Bronchial epithelial cell (primary cell): ENCODE measurements at regions not wholly inside any gene's neighbourhood (a gene's known extent, or its start where the extent isn't known, plus 50 kb on each side); places are given as distances from the start of the nearest gene placed in this dataset.

Experiments
- DNase-seq: peaks from one replicate; pipeline ENCODE4 v3.0.0-alpha.2; 2010; ENCODE audit warnings: low read depth
- FAIRE-seq: peaks from 2 replicates; lab custom pipeline; 2011; peaks lifted over from hg19 to GRCh38; lab: Jason Lieb, UNC
- H3K27me3 ChIP-seq: 2 replicates; pipeline ENCODE4 v1.5.1; 2011; ENCODE audit warnings: low read length; ENCODE audit not compliant: control insufficient read depth, insufficient read depth
- H3K36me3 ChIP-seq: 2 replicates; pipeline ENCODE4 v1.5.1; 2011; ENCODE audit warnings: low read length; ENCODE audit not compliant: control insufficient read depth, insufficient read depth
- H3K4me3 ChIP-seq: 2 replicates; pipeline ENCODE4 v1.5.1; 2011; ENCODE audit warnings: mild to moderate bottlenecking, low read depth, low read length, control low read depth
- CTCF ChIP-seq: IDR thresholded peaks from 2 replicates; pipeline ENCODE4 v1.5.1; 2011; ENCODE audit warnings: mild to moderate bottlenecking, moderate library complexity, low read length, control low read depth, inconsistent platforms; ENCODE audit not compliant: insufficient read depth, severe bottlenecking

GRCh38 chr11:101182467-101182866 lies 52.9 kb upstream of the PGR start:
- no peak for TF ChIP-seq CTCF
- H3K36me3 ChIP-seq, result no peaks in the 10 kb centered on the region
- H3K4me3 ChIP-seq, result no peak overlapping the region
- FAIRE-seq (no peak), DNase-seq (no peak)
- no peaks in the 10 kb centered on the region for H3K27me3 ChIP-seq

GRCh38 chr11:101180481-101180880 lies 50.9 kb upstream of the PGR start:
- H3K4me3 ChIP-seq, result no peak overlapping the region
- H3K36me3 ChIP-seq, result no peaks in the 10 kb centered on the region
- no peaks in the 10 kb centered on the region for H3K27me3 ChIP-seq
- no peak for DNase-seq
- no peak for FAIRE-seq
- no peak for TF ChIP-seq CTCF
